Neural crest cell (in vitro differentiated cells): ENCODE measurements at regions not wholly inside any gene's neighbourhood (a gene's known extent, or its start where the extent isn't known, plus 50 kb on each side); places are given as distances from the start of the nearest gene placed in this dataset.
A peak's percentile ranks its signal among the peaks of the same experiment; 100 is the strongest.

Source experiments
- DNase-seq: peaks from one replicate; pipeline ENCODE4 v3.0.0; 2021; ENCODE audit warnings: low read depth, mixed read lengths, low spot score
- H3K27ac Mint-ChIP-seq: one replicate; pipeline ENCODE4 v1.8.0; 2021; ENCODE audit warnings: mild to moderate bottlenecking, mixed read lengths; ENCODE audit not compliant: unreplicated experiment
- H3K27me3 Mint-ChIP-seq: 2 replicates; pipeline ENCODE4 v1.8.0; 2021; ENCODE audit warnings: low read depth, mild to moderate bottlenecking, mixed read lengths
- H3K36me3 Mint-ChIP-seq: 2 replicates; pipeline ENCODE4 v1.8.0; 2021; ENCODE audit warnings: low read depth, mild to moderate bottlenecking, mixed read lengths
- H3K4me1 Mint-ChIP-seq: 2 replicates; pipeline ENCODE4 v1.8.0; 2021; ENCODE audit warnings: mixed read lengths
- H3K4me3 Mint-ChIP-seq: one replicate; pipeline ENCODE4 v1.8.0; 2021; ENCODE audit warnings: mild to moderate bottlenecking, mixed read lengths
- H3K9me3 Mint-ChIP-seq: 2 replicates; pipeline ENCODE4 v1.8.0; 2021; ENCODE audit warnings: mixed read lengths
- TF ChIP-seq, protein P1 (sequence below): fragments of 200-600 bp; sonication (generic); conservative IDR thresholded peaks from 2 replicates; pipeline ENCODE4 v1.5.0; 2021; ENCODE audit warnings: antibody characterized with exemption, mild to moderate bottlenecking

DNA sequence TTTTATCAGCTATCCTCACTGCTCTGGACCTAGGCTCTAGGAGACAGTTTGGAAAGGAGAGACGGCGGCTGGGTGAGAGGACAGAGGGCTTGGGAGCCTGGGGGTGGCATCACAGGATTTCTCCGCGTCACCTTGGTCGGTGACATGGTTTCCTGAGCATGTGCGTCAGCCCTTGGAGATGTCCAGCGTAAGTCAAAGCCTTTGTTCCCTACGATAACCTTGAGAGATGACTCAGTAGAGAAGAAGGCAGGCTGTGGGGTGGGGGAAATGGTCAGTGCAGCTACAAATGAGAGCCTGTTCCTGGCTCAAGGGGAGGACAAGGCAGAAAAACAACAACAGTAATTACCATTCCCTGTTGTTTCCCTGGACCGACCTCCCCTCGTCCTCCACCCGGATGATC lies 90.2 kb upstream of the TBX3 start:
- H3K27ac Mint-ChIP-seq: no peak overlapping the region

DNA sequence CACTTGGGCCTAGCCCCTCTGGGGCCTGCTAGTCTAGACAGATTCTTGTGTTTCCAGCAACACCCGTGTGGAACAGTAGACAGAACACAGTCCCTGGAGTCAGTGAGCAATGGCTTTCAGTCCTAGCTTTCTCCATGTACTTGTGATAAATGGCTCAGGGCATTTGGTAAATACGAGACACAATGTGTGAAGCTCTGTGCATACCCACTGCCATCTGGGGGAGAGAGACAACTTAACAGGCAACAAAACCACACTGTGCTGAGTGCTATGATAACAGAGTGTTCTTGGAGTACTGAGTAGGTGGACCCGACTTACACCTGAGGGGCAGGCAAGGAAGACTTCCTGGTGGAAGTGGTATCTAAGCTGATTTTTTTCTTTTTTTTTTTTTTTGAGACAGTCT lies 86.3 kb upstream of the TBX3 start:
- Mint-ChIP-seq H3K4me3 (no peak overlapping the region), H3K4me1 (peaks cover 26% of the 10 kb centered on the region), H3K27me3 (no peaks in the 10 kb centered on the region), H3K9me3 (peaks cover 4% of the 10 kb centered on the region), H3K27ac (no peak overlapping the region), H3K36me3 (no peaks in the 10 kb centered on the region)
- TF ChIP-seq, protein P1, sequence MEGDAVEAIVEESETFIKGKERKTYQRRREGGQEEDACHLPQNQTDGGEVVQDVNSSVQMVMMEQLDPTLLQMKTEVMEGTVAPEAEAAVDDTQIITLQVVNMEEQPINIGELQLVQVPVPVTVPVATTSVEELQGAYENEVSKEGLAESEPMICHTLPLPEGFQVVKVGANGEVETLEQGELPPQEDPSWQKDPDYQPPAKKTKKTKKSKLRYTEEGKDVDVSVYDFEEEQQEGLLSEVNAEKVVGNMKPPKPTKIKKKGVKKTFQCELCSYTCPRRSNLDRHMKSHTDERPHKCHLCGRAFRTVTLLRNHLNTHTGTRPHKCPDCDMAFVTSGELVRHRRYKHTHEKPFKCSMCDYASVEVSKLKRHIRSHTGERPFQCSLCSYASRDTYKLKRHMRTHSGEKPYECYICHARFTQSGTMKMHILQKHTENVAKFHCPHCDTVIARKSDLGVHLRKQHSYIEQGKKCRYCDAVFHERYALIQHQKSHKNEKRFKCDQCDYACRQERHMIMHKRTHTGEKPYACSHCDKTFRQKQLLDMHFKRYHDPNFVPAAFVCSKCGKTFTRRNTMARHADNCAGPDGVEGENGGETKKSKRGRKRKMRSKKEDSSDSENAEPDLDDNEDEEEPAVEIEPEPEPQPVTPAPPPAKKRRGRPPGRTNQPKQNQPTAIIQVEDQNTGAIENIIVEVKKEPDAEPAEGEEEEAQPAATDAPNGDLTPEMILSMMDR: no peak
- no peak for DNase-seq

More for the DNA sequence above, 90.2 kb upstream of the TBX3 start:
- peaks cover 4% of the 10 kb centered on the region for H3K9me3 Mint-ChIP-seq
- no peak overlapping the region for H3K4me3 Mint-ChIP-seq
- H3K36me3 Mint-ChIP-seq: no peaks in the 10 kb centered on the region
- no peaks in the 10 kb centered on the region for H3K4me1 Mint-ChIP-seq
- DNase-seq: no peak
- no peaks in the 10 kb centered on the region for H3K27me3 Mint-ChIP-seq
- TF ChIP-seq, protein P1: no peak

DNA sequence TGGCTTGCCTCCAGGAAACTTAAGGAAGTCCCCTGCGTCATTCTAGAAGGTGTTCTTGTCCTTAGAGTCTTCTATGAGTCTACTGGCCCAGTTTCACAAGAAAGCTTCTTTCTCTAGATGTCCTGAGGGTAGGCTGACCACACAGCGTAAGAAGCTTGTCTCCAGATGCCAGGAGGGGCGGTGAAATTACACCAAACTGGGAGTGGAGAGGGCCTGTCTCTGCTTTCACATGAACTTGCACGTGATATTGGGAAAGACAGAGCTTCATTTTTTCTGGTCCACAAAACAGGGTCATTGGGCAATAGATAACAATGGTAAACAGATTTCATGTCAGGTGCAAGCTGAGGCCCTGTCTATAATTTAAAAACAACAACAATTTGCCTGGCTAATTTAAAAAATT lies 85.7 kb upstream of the TBX3 start:
- no peak overlapping the region for H3K27ac Mint-ChIP-seq
- peaks cover under 1% of the 10 kb centered on the region for H3K9me3 Mint-ChIP-seq
- TF ChIP-seq, protein P1: no peak
- no peak overlapping the region for H3K4me3 Mint-ChIP-seq
- H3K4me1 Mint-ChIP-seq: peaks cover 29% of the 10 kb centered on the region
- H3K36me3 Mint-ChIP-seq: no peaks in the 10 kb centered on the region
- no peak for DNase-seq
- no peaks in the 10 kb centered on the region for H3K27me3 Mint-ChIP-seq

DNA sequence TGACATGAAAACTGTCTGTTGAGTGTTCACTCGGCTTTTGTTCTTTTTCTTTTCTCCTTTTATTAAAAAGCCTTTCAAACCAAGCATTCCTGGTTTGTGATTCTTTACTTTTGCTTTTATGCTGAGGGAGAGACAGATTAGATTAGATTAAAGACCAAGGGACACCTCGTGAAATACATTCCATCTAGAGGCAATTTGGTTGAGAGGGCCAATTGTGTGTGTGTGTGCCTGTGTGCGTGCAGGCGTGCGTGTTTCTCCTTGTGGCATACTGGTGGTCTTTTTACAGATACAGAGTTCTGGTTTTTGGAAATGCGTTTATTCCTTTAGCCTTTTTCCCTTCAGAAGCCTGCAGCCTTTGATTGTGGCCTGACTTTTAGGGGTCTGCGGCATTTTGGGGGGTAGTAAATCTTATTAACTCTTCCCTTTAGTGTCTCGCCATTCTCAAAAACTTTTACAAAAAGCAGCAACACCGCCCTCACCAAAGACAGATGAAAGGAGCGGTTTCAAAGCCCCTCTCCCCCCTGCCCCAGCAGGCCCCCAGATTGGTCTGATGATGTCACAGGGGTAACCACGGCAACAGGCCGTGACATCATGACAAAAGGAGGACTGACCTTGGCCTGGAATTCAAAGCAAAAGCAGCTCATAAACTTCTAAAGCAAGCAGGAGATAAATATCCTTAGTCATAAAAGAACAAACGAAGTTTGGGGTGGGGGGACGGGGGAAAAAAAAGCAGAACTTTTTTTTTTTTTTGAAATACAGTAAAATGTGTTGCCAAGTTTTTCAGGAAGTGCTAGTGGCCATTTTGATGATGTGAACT lies 84.1 kb upstream of the TBX3 start:
- Mint-ChIP-seq H3K36me3 (no peaks in the 10 kb centered on the region), H3K9me3 (no peaks in the 10 kb centered on the region), H3K4me3 (no peak overlapping the region), H3K4me1 (peaks cover 38% of the 10 kb centered on the region), H3K27ac (peak overlapping the region; percentile 37), H3K27me3 (no peaks in the 10 kb centered on the region)
- peak; percentile 8 for DNase-seq
- TF ChIP-seq, protein P1: no peak

DNA sequence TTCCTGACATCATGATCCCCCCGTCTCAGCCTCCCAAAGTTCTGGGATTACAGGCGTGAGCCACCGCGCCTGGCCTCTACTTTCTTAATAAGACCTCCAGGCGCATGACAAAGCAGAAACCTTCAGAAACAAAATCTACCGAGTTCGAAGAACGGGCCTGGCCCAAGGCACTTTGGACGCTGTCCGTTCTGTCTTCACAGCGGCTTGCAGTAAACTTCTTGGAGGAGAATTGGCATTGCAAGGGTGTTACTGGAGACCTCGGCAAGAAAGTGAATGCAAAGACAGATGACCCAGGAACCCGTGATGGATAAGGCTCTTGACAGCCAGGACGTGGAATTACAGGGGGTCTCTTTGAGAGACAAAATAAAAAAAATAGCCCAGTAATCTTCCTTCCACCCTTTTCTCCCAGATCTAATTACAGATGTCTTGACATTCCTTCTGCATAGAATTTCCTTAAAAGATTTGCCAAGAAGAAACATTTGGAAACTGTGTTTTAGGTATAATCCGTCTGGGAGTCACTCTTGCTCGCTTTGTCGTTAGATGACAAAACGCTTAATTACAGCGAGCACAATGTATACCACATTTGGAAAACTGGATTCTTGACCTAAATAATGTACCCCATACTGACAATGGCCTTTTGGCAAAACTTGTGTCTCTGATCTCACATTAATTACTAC lies 83.2 kb upstream of the TBX3 start:
- TF ChIP-seq, protein P1: no peak
- Mint-ChIP-seq H3K36me3 (no peaks in the 10 kb centered on the region), H3K27me3 (no peaks in the 10 kb centered on the region), H3K27ac (peak overlapping the region; percentile 83), H3K4me1 (peaks cover 47% of the 10 kb centered on the region), H3K9me3 (no peaks in the 10 kb centered on the region), H3K4me3 (no peak overlapping the region)
- DNase-seq: no peak
